ENCODE measurements at regions not wholly inside any gene's neighbourhood (a gene's known extent, or its start where the extent isn't known, plus 50 kb on each side); places are given as distances from the start of the nearest gene placed in this dataset.

GRCh38 chr5:116896001-116896400 lies 321.4 kb upstream of the SEMA6A start:
- no peak for TF ChIP-seq CTCF (optimal IDR thresholded peaks at IDR 0.05 in 1 of 3, IDR thresholded peaks at IDR 0.05 in 1 of 3, conservative IDR thresholded peaks at IDR 0.05 in 1 of 3; ENCODE audit: extremely low read depth in 1 of 3, insufficient read depth in 2 of 3, low read length in 3 of 3)
- TF ChIP-seq EZH2 (IDR thresholded peaks at IDR 0.05; ENCODE audit: low read length): no peak

All from keratinocyte (primary cell).